PC-9 (cell line): ENCODE measurements at regions not wholly inside any gene's neighbourhood (a gene's known extent, or its start where the extent isn't known, plus 50 kb on each side); places are given as distances from the start of the nearest gene placed in this dataset.
A peak's percentile ranks its signal among the peaks of the same experiment; 100 is the strongest.

Source experiments
- BruUV-seq: library from RNA; stranded (reverse); fragments of 400-500 nt; replicated peaks from 2 replicates; lab custom pipeline; 2021; lab: Mats Ljungman, UMichigan
- CTCF ChIA-PET: fragments of 300-600 bp; sonication (Branson Sonifier 250); formaldehyde crosslinking; loops from one replicate; lab custom pipeline; 2022; ENCODE audit warnings: antibody characterized with exemption; lab: Charles Lee
- POLR2A ChIA-PET: fragments of 300-600 bp; sonication (Branson Sonifier 250); formaldehyde crosslinking; loops from one replicate; lab custom pipeline; 2022; ENCODE audit warnings: antibody characterized with exemption; ENCODE audit not compliant: unreplicated experiment; lab: Charles Lee
- DNase-seq, 2 experiments: peaks; one replicate each; pipeline versions ENCODE4 v3.0.0 to v3.0.0-alpha.2; 2015 to 2022; ENCODE audit warnings: mixed read lengths in 1 of 2
- H2AFZ ChIP-seq: fragments of 200-600 bp; sonication (generic); 2 replicates; pipeline ENCODE4 v1.8.1; 2017; ENCODE audit warnings: antibody characterized with exemption
- H3F3A ChIP-seq: fragments of 200-600 bp; sonication (generic); 2 replicates; pipeline ENCODE4 v1.8.1; 2017; ENCODE audit warnings: antibody characterized with exemption, mild to moderate bottlenecking, low read depth; ENCODE audit not compliant: insufficient read depth
- H3K27ac ChIP-seq: fragments of 200-600 bp; sonication (generic); 2 replicates; pipeline ENCODE4 v1.6.1; 2016; ENCODE audit warnings: mixed run types
- H3K27me3 ChIP-seq: fragments of 200-600 bp; sonication (generic); 2 replicates; pipeline ENCODE4 v1.6.1; 2016; ENCODE audit warnings: low read depth, mixed run types; ENCODE audit not compliant: insufficient read depth
- H3K36me3 ChIP-seq: fragments of 200-600 bp; sonication (generic); 2 replicates; pipeline ENCODE4 v1.6.1; 2016; ENCODE audit warnings: low read depth, mixed run types
- H3K4me1 ChIP-seq: fragments of 200-600 bp; sonication (generic); replicated peaks from 2 replicates; pipeline ENCODE4 v1.6.1; 2016; ENCODE audit warnings: mixed run types; ENCODE audit not compliant: insufficient read depth
- H3K4me2 ChIP-seq: fragments of 200-600 bp; sonication (generic); 2 replicates; pipeline ENCODE4 v1.6.1; 2017; ENCODE audit warnings: mixed run types
- H3K4me3 ChIP-seq: fragments of 200-600 bp; sonication (generic); 2 replicates; pipeline ENCODE4 v1.6.1; 2016; ENCODE audit warnings: mixed run types
- H3K79me2 ChIP-seq: fragments of 200-600 bp; sonication (generic); 2 replicates; pipeline ENCODE4 v1.6.1; 2017; ENCODE audit warnings: low read depth, mixed run types
- H3K9me2 ChIP-seq: fragments of 200-600 bp; sonication (generic); 2 replicates; pipeline ENCODE4 v1.8.1; 2017; ENCODE audit warnings: mild to moderate bottlenecking; ENCODE audit not compliant: insufficient read depth
- H3K9me3 ChIP-seq: fragments of 200-600 bp; sonication (generic); 2 replicates; pipeline ENCODE4 v1.8.1; 2016; ENCODE audit warnings: low read depth; ENCODE audit not compliant: insufficient read depth
- H4K20me1 ChIP-seq: fragments of 200-600 bp; sonication (generic); 2 replicates; pipeline ENCODE4 v1.8.1; 2017; ENCODE audit not compliant: insufficient read depth
- CTCF ChIP-seq: fragments of 200-600 bp; sonication (generic); conservative IDR thresholded peaks from 2 replicates; pipeline ENCODE4 v1.6.1; 2017; ENCODE audit warnings: mixed run types, antibody characterized with exemption, mild to moderate bottlenecking, moderate library complexity
- EZH2 ChIP-seq: fragments of 200-600 bp; sonication (generic); IDR thresholded peaks from 2 replicates; pipeline ENCODE4 v1.8.0; 2017; ENCODE audit warnings: antibody characterized with exemption, low read depth
- intact Hi-C: fragments of 100-400 bp; cut with micrococcal nuclease; formaldehyde crosslinking; loops from one replicate; pipeline ENCODE4 v1.10.0; 2022; ENCODE audit not compliant: unreplicated experiment

- Histone ChIP-seq H3K4me2 (no peak overlapping the region), H3K79me2 (no peaks in the 10 kb centered on the region), H3K27ac (no peak overlapping the region), H3K9me3 (no peaks in the 10 kb centered on the region), H2AFZ (no peak overlapping the region), H3K9me2 (no peaks in the 10 kb centered on the region), H4K20me1 (no peaks in the 10 kb centered on the region), H3F3A (no peaks in the 10 kb centered on the region), H3K4me1 (no peaks in the 10 kb centered on the region), H3K4me3 (no peak overlapping the region), H3K27me3 (no peaks in the 10 kb centered on the region), H3K36me3 (no peaks in the 10 kb centered on the region)
- DNase-seq: no peak
- TF ChIP-seq CTCF (no peak), EZH2 (no peak)
- POLR2A ChIA-PET: no interaction called here
- CTCF ChIA-PET: no interaction called here
- no TSS peak for BruUV-seq
- intact Hi-C loops: no loop called here
Observed at GRCh38 chr13:69331245-69331644, 776.4 kb upstream of the ATXN8OS start.

- ChIA-PET CTCF (no interaction called here), POLR2A (no interaction called here)
- H3K4me2 ChIP-seq: no peak overlapping the region
- H3K36me3 ChIP-seq: no peaks in the 10 kb centered on the region
- H3K79me2 ChIP-seq: no peaks in the 10 kb centered on the region
- no peaks in the 10 kb centered on the region for H4K20me1 ChIP-seq
- no peaks in the 10 kb centered on the region for H3K27me3 ChIP-seq
- DNase-seq: no peak
- H3K9me2 ChIP-seq: no peaks in the 10 kb centered on the region
- H3K4me1 ChIP-seq: no peaks in the 10 kb centered on the region
- H3K4me3 ChIP-seq: no peak overlapping the region
- intact Hi-C loops: loop anchor here (5.0 kb wide), 1 partner anchor 397 kb away; no protein-coding TSS in a partner anchor
- no peak overlapping the region for H3K27ac ChIP-seq
- H3F3A ChIP-seq: no peaks in the 10 kb centered on the region
- TF ChIP-seq CTCF (peak; percentile 54), EZH2 (no peak)
- BruUV-seq: no TSS peak
- no peak overlapping the region for H2AFZ ChIP-seq
- H3K9me3 ChIP-seq: no peaks in the 10 kb centered on the region
Observed at GRCh38 chr13:69324090-69324886, 783.3 kb upstream of the ATXN8OS start.

GRCh38 chr13:69319656-69320055 lies 788.0 kb upstream of the ATXN8OS start:
- ChIA-PET CTCF (no interaction called here), POLR2A (no interaction called here)
- Histone ChIP-seq H3K27me3 (no peaks in the 10 kb centered on the region), H3K4me2 (no peak overlapping the region), H3K9me3 (no peaks in the 10 kb centered on the region), H3K36me3 (no peaks in the 10 kb centered on the region), H3F3A (no peaks in the 10 kb centered on the region), H3K4me1 (no peaks in the 10 kb centered on the region), H3K4me3 (no peak overlapping the region), H3K9me2 (no peaks in the 10 kb centered on the region), H4K20me1 (no peaks in the 10 kb centered on the region), H3K79me2 (no peaks in the 10 kb centered on the region), H3K27ac (no peak overlapping the region), H2AFZ (no peak overlapping the region)
- no peak for DNase-seq
- no TSS peak for BruUV-seq
- intact Hi-C loops: loop anchor here (5.0 kb wide), 1 partner anchor 392 kb away; no protein-coding TSS in a partner anchor
- TF ChIP-seq CTCF: no peak
